HEK293T (cell line): ENCODE measurements at regions not wholly inside any gene's neighbourhood (a gene's known extent, or its start where the extent isn't known, plus 50 kb on each side); places are given as distances from the start of the nearest gene placed in this dataset.

Source experiments
- CTCF ChIA-PET: fragments of 350-600 bp; formaldehyde crosslinking; extraction: SDS; loops from one replicate; lab custom pipeline; 2021; ENCODE audit warnings: antibody characterized with exemption, inconsistent platforms; lab: Yijun Ruan, JAX
- POLR2A ChIA-PET: fragments of 350-600 bp; formaldehyde crosslinking; extraction: SDS; loops from one replicate; lab custom pipeline; 2020; ENCODE audit warnings: antibody characterized with exemption, inconsistent platforms; lab: Yijun Ruan, JAX
- DNase-seq: peaks from one replicate; pipeline ENCODE4 v3.0.0; 2012; ENCODE audit warnings: mixed read lengths; ENCODE audit errors: extremely low spot score
- ARNT ChIP-seq: fragments of 450-650 bp; IDR thresholded peaks from 2 replicates; pipeline ENCODE4 v1.6.1; 2017; ENCODE audit warnings: mild to moderate bottlenecking
- BHLHE40 ChIP-seq: fragments of 450-650 bp; IDR thresholded peaks from 2 replicates; pipeline ENCODE4 v1.6.1; 2016; ENCODE audit warnings: mild to moderate bottlenecking, moderate library complexity, borderline replicate concordance
- CTBP1 ChIP-seq: fragments of 450-650 bp; IDR thresholded peaks from 2 replicates; pipeline ENCODE4 v1.6.1; 2016; ENCODE audit warnings: borderline replicate concordance
- ELF4 ChIP-seq: fragments of 450-650 bp; IDR thresholded peaks from 2 replicates; pipeline ENCODE4 v1.6.1; 2017; ENCODE audit warnings: antibody characterized with exemption
- FOXA1 ChIP-seq: fragments of 450-650 bp; IDR thresholded peaks from 2 replicates; pipeline ENCODE4 v1.6.1; 2016; ENCODE audit warnings: mild to moderate bottlenecking
- FOXK2 ChIP-seq: fragments of 450-650 bp; IDR thresholded peaks from 2 replicates; pipeline ENCODE4 v1.6.1; 2016; ENCODE audit warnings: mild to moderate bottlenecking
- FOXM1 ChIP-seq: fragments of 450-650 bp; IDR thresholded peaks from 2 replicates; pipeline ENCODE4 v1.6.1; 2017; ENCODE audit warnings: mild to moderate bottlenecking, borderline replicate concordance
- HDGF ChIP-seq: fragments of 450-650 bp; IDR thresholded peaks from 2 replicates; pipeline ENCODE4 v1.6.1; 2017; ENCODE audit warnings: antibody characterized with exemption, borderline replicate concordance
- L3MBTL2 ChIP-seq: fragments of 450-650 bp; conservative IDR thresholded peaks from 2 replicates; pipeline ENCODE4 v1.6.1; 2016; ENCODE audit warnings: mild to moderate bottlenecking
- LEF1 ChIP-seq: fragments of 450-650 bp; IDR thresholded peaks from 2 replicates; pipeline ENCODE4 v1.6.1; 2017; ENCODE audit warnings: mild to moderate bottlenecking, borderline replicate concordance
- NFRKB ChIP-seq: fragments of 450-650 bp; IDR thresholded peaks from 2 replicates; pipeline ENCODE4 v1.6.1; 2016; ENCODE audit warnings: mild to moderate bottlenecking, moderate library complexity
- PKNOX1 ChIP-seq: fragments of 450-650 bp; IDR thresholded peaks from 2 replicates; pipeline ENCODE4 v1.6.1; 2016
- SP1 ChIP-seq: fragments of 450-650 bp; IDR thresholded peaks from 2 replicates; pipeline ENCODE4 v1.6.1; 2017
- SUZ12 ChIP-seq: fragments of 450-650 bp; IDR thresholded peaks from 2 replicates; pipeline ENCODE4 v1.6.1; 2016; ENCODE audit warnings: mild to moderate bottlenecking
- TARDBP ChIP-seq: fragments of 450-650 bp; IDR thresholded peaks from 2 replicates; pipeline ENCODE4 v1.6.1; 2016
- ZNF384 ChIP-seq: fragments of 450-650 bp; IDR thresholded peaks from 2 replicates; pipeline ENCODE4 v1.6.1; 2016

GRCh38 chr17:13363771-13364170 lies 238.0 kb downstream of the HS3ST3A1 start:
- ChIA-PET CTCF (no interaction called here), POLR2A (interaction anchor here (0.6 kb wide), 1 partner anchor 276 kb away, joined by 3 read pairs; no protein-coding TSS in a partner anchor)
- TF ChIP-seq PKNOX1 (no peak), BHLHE40 (no peak), ELF4 (no peak), HDGF (no peak), FOXA1 (no peak), ZNF384 (no peak), L3MBTL2 (no peak), ARNT (no peak)
- DNase-seq = no peak

GRCh38 chr17:13362341-13363122 lies 239.2 kb downstream of the HS3ST3A1 start:
- TF ChIP-seq HDGF = no peak
- TF ChIP-seq ELF4 = no peak
- TF ChIP-seq BHLHE40 = no peak
- TF ChIP-seq LEF1 = no peak
- TF ChIP-seq FOXM1 = no peak
- no peak for TF ChIP-seq SP1
- no peak for TF ChIP-seq NFRKB
- TF ChIP-seq TARDBP = no peak
- no peak for TF ChIP-seq L3MBTL2
- ChIA-PET POLR2A (interaction anchor here (0.6 kb wide), 1 partner anchor 52 kb away, joined by 3 read pairs; no protein-coding TSS in a partner anchor), CTCF (no interaction called here)
- no peak for DNase-seq

- DNase-seq = no peak
- CTCF ChIA-PET = no interaction called here
- TF ChIP-seq FOXK2 (no peak), NFRKB (no peak), TARDBP (no peak), ZNF384 (no peak), SUZ12 (no peak), FOXA1 (no peak), ELF4 (no peak), HDGF (no peak), L3MBTL2 (no peak), CTBP1 (no peak), PKNOX1 (no peak), FOXM1 (no peak), BHLHE40 (no peak), SP1 (no peak), LEF1 (no peak), ARNT (no peak)
- POLR2A ChIA-PET = no interaction called here
These were observed 242.0 kb downstream of the HS3ST3A1 start for GRCh38 chr17:13359774-13360173.

- ChIA-PET CTCF (no interaction called here), POLR2A (no interaction called here)
- no peak for TF ChIP-seq ARNT
- no peak for TF ChIP-seq PKNOX1
- no peak for TF ChIP-seq FOXK2
- TF ChIP-seq LEF1 = no peak
- no peak for TF ChIP-seq NFRKB
- no peak for TF ChIP-seq SP1
- no peak for TF ChIP-seq L3MBTL2
- no peak for TF ChIP-seq BHLHE40
- TF ChIP-seq ELF4 = no peak
- TF ChIP-seq CTBP1 = no peak
- no peak for TF ChIP-seq ZNF384
- TF ChIP-seq FOXA1 = no peak
- TF ChIP-seq HDGF = no peak
- no peak for TF ChIP-seq FOXM1
- TF ChIP-seq SUZ12 = no peak
- TF ChIP-seq TARDBP = no peak
- DNase-seq = no peak
These were observed 246.7 kb downstream of the HS3ST3A1 start for GRCh38 chr17:13355054-13355453.

GRCh38 chr17:13353590-13353989 lies 248.1 kb downstream of the HS3ST3A1 start:
- POLR2A ChIA-PET = no interaction called here
- no peak for DNase-seq
- CTCF ChIA-PET = no interaction called here
- no peak for TF ChIP-seq LEF1
- TF ChIP-seq HDGF = no peak
- TF ChIP-seq BHLHE40 = no peak
- no peak for TF ChIP-seq FOXK2

- POLR2A ChIA-PET = no interaction called here
- no peak for DNase-seq
- CTCF ChIA-PET = no interaction called here
- no peak for TF ChIP-seq SUZ12
- TF ChIP-seq ZNF384 = no peak
These were observed 248.8 kb downstream of the HS3ST3A1 start for GRCh38 chr17:13352747-13353415.
